ENCODE measurements at regions not wholly inside any gene's neighbourhood (a gene's known extent, or its start where the extent isn't known, plus 50 kb on each side); places are given as distances from the start of the nearest gene placed in this dataset.
A peak's percentile ranks its signal among the peaks of the same experiment; 100 is the strongest.
"Not testable (repeated sequence)": the region's sequence is repeated elsewhere in the genome, so short reads cannot be mapped to it uniquely, and the experiment has no call there.

DNA sequence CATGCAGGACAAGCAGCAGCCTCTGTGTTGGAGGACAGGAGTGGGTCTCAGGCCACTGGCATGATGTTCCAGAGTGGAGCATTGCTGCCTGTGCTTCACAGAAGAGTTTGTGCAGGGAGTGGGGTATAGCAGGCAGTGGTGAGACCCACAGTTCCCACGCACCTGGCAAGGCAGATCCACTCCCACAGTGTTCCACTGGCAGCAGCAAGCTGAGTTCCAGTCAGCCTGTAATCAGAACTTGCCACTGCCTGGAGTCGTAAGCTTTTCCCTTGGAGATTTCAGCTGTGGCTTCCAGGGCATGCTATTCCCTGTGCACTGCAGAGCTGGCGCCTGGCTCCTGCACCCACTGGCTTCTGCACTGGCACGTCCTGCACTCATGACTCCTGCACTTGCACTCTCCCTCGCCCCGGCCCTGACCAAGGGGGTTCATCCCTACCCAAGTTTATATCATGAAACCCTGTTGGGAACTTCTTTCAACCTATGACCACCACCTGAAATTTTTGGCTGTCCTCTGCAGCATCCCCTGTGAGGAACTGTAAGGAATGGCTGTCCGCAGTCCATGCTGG, 1144.3 kb downstream of the RAPGEF2 start:
- no peak for DNase-seq

- DNase-seq = no peak
Measured at GRCh38 chr4:160251522-160252170, 1148.8 kb downstream of the RAPGEF2 start.

DNA sequence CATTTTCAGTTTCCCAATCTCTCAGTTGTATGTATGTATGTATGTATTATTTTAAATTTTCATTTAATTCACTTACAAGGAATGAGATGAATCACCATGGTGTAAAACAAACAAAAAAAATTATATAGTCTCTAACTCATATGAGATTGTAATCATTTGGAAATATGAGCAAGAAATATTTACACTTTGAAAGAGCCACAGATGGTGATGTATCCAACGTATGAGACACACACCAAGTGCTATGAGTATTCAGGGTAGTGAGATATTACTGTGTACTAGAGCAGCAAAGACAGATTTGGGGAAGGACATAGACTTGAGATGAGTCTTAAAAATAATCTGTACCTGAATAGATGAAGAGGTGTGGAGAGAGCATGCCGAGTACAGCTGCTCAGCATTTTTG, 1154.4 kb downstream of the RAPGEF2 start:
- DNase-seq = no peak

- DNase-seq = no peak
Measured at GRCh38 chr4:160265014-160265413, 1162.1 kb downstream of the RAPGEF2 start.

- DNase-seq = no peak
Measured at GRCh38 chr4:160265836-160266235, 1163.0 kb downstream of the RAPGEF2 start.

DNA sequence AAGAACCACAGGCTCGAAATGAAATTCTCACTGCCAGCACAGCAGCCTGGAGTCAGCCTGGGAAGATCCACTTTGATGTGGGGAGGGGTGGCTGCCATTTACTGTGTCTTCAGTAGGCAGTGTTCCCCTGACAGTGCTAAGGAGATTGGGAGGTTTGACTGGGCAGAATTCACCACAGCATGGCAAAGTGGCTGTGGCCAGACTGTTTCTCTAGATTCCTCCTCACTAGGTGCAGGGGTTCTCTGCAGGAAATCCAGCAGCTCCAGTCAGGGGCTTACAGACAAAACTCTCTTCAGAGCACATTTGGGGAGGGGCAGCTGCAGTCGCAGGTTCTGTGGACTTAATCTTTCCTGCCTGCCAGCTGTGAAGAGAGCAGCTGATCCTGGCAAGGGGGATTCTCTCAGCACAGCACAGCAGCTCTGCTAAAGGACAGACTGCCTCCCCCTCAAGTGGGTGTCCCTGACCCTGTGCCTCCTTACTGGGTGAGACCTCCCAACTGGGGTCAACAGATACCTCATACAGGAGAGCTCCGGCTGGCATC, 1174.0 kb downstream of the RAPGEF2 start:
- no peak for DNase-seq

DNA sequence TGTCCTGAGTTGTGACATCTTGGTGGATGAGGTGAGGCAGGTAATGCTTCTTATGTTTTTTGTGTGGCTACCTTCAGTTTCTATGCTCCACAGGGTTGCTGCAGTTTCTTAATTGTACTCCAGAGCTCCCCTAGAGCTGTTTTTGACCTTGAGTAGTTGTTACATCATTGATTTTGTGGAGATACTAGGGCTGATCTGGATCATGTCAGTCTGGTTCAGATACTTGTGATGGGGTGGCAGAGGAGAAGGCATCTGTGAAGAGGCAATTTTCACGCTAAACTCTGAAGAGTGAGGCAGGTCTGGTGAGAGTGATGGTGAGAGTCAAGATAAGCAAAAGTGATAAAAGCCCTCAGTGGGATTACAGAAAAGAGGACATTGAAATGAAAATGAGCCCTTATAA, 1180.2 kb downstream of the RAPGEF2 start:
- no peak for DNase-seq

DNA sequence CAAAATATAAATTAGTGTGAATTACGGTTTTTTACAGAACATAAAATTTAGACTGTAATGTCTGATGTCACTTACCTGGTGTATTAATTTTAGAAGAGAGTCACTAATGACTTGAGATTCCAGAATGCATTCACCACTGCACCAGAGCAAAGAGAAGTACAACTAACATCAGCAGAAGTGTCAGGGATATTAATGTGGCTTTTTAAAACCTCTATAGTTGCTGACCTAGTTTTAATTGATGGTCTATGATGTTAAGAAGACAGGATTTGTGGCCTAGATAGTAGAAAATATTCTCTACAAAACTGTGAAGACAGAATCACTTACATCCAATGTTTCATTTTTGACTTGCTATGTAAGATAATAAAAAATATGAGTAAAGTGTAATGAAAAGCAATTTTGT, 1181.6 kb downstream of the RAPGEF2 start:
- no peak for DNase-seq

GRCh38 chr4:160286051-160286450, 1183.2 kb downstream of the RAPGEF2 start:
- DNase-seq = no peak

DNA sequence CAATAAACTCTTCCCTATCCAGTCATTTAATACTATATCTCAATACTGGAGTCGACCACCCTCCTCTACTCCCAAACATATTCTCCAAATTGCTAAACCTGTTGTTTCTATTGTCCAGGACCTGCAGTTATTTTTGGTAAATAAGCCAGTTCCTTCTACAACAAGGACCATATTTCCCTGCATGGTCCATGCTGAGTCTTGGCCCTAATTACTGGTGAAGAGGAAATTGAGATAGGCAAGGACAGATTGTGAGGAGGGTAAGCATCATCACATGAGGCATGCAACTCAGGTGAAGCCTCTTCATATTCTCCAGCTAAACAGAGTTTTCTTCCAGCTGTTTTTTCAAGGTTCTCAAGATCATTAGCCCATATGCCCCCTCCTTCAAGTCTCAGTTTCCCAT, 1193.6 kb downstream of the RAPGEF2 start:
- no peak for DNase-seq

DNA sequence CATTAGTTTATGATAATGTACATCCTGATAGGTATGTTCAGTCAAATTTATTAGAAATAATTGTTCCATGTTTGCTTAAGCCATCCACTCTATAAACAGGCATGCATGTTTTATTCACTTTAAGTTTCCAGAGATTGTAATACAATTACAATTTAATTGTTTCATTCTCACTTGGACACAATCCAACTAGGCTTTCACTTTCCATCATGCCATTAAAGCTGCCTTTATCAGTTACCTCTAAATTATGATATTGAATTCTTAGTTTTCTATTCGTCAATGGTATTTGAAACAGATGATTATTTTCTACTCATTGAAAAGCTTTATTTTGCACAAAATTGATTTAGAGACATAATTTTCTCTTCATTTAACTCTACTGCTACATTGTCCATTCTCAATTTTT, 1196.3 kb downstream of the RAPGEF2 start:
- no peak for DNase-seq

GRCh38 chr4:160299608-160300007, 1196.7 kb downstream of the RAPGEF2 start:
- no peak for DNase-seq

GRCh38 chr4:160316036-160316435, 1213.2 kb downstream of the RAPGEF2 start:
- DNase-seq = no peak

- DNase-seq = no peak
Measured at GRCh38 chr4:160318567-160319220, 1215.8 kb downstream of the RAPGEF2 start.

DNA sequence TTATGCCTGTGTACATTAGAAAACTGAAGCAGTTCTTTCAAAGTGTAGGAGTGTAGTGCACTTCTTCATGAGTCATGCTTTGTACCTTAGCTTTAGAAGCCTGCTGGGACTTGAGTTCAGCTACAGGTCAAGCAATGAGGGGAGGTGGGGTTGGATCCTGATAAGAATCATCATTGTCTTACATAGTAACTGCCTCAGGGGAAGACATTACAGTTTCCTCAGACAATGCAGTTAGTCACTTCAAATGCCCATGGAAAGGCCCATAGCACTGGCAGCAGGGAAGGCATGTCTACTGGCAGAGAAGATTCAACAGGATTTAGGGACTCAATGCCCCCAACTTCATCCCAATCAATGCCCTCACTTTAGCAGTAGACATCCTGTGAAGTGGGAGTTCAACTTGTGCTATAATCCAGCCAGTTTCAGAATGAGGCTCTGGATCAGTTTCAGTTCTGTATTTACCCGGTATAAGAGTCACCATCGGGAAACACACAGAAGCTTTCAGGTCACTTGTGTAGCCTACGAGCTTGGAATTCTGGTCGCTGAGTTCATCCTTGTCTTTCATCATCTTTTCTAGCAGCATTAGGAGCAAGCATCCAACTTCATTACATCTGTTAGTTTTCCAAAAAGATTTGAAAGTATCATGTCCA, 1216.5 kb downstream of the RAPGEF2 start:
- DNase-seq = no peak

DNA sequence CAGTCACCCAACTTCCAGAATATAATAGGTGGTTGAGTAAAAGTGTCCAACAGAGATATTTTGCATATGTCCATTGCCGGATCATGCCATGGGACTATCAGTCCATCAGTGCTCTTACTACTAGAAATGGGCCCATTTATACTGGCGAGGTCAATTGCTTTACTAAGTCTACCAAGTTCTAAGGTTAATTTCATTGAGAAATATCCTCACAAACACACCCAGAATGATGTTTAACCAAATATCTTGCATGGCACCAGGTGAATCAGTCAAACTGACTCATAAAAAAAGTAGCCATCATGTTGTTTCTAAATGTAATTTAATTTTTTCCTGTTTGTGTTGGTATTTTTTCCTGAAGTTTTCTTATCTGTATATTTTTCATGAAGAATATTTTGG, 1217.0 kb downstream of the RAPGEF2 start:
- no peak for DNase-seq

- DNase-seq = no peak
Measured at GRCh38 chr4:160326110-160326509, 1223.2 kb downstream of the RAPGEF2 start.

DNA sequence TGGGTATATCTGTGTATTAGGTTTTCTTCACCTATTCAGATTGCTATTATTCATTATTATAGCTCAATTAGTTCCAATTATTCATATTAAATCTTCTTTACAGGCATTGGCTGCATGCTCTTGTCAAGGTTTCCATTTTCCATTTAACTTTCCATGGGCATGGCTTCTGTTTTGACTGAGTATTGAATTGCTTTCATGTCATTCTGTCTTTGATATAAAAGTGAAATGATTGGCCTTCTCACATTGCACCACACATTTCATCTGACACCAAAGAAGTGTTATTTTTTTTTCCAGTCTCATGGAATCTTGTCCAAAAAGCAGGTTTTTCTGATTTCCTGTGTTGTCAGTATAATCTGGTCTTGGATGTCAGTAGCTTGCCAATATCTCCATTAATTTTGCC, 1244.3 kb downstream of the RAPGEF2 start:
- DNase-seq = no peak

GRCh38 chr4:160350944-160351343, 1248.1 kb downstream of the RAPGEF2 start:
- no peak for DNase-seq

DNA sequence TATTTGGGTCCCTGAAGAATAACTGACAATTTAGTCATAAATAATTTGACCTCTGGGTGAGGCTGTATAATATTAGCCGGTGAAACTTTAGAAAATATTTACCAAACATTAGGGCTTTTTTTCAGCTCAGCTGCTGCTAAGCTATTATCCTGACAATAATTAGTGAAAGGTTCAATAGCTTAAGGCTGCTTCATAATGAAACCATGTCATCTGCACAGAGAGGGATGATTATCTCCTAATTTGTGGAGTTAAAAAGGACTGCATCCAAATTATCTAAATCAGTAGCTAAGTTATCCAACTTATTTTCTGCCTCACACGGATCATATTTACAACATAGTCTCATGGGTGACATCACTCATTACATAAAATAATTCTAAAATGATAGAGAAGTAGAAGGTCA, 1249.8 kb downstream of the RAPGEF2 start:
- DNase-seq = no peak

DNA sequence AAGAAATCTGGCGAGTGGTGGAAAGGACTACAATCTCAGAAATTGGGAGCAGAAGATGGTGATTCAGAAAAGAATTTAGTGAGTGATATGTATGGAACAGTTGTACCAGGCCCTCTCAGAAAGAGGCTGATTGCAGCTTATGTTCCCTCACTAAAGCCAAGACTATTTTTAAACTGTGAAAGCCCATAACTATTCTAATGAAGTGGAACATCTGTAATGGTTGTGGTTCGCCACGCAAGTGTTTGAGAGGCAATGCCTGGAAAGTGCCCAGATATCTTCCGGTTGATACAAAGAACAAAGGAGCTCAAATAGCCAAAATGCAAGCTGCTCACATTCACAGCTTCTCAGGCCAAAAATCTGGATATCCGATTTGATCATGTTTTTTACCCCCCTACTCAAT, 1250.7 kb downstream of the RAPGEF2 start:
- peak in 1 of 2 donors; percentile 20 for DNase-seq

DNA sequence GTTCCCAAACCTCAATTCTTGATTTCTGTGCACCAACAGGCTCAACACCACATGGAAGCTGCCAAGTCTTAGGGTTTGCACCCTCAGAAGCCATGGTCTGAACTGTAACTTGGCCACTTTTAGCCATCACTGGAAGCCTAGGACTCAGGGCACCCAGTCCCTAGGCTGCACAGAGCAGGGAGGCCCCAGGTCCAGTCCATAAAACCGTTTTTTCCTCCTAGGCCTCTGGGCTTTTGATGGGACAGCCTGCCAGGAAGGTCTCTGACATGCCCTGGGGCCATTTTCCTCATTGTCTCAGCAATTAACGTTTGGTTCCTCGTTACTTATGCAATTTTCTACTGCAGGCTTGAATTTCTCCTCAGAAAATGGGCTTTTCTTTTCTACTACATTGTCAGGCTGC, 1259.6 kb downstream of the RAPGEF2 start:
- no peak for DNase-seq

- DNase-seq = no peak
Measured at GRCh38 chr4:160364217-160364616, 1261.3 kb downstream of the RAPGEF2 start.

DNA sequence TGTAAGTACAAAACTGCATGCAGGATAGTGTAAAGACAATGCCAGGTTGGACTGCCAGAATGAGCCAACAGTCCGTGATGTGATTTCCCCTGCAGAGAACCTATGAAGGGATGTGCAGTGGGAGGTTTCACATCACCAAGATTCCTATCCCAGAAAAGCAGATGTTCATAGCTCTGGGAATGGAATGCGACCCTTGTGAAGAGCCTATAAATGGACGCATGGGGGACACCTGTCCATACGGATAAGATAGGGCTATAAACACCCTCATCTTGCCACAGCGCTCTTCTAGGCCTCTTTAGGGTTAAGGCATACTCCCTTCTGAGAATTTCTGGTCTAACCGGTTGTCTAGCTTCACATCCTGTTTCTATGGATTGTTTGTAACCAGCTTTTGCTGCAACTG, 1261.8 kb downstream of the RAPGEF2 start:
- DNase-seq = not testable (repeated sequence)

Data from hippocampal formation (tissue), 2 donors.